Kidney (tissue), 13 donors: ENCODE measurements at regions not wholly inside any gene's neighbourhood (a gene's known extent, or its start where the extent isn't known, plus 50 kb on each side); places are given as distances from the start of the nearest gene placed in this dataset.

Experiments
- DNase-seq, 5 donors: peaks; one replicate each; pipeline ENCODE4 v3.0.0-alpha.2; 2013 to 2020
- FAIRE-seq: peaks from 2 replicates; lab custom pipeline; 2012; peaks lifted over from hg19 to GRCh38; lab: Jason Lieb, UNC
- H3K27ac ChIP-seq, 2 donors: one replicate each; pipeline ENCODE4 v1.7.0; 2013; ENCODE audit warnings: low read depth in 2 of 2, low read length in 2 of 2, inconsistent platforms in 1 of 2
- H3K27me3 ChIP-seq: one replicate; pipeline ENCODE4 v1.7.1; 2013; ENCODE audit warnings: low read length, inconsistent platforms; ENCODE audit not compliant: control insufficient read depth, insufficient read depth
- H3K36me3 ChIP-seq, 3 donors: one replicate each; pipeline versions ENCODE4 v1.7.0 to v1.7.1; 2013; ENCODE audit warnings: low read length in 3 of 3, control low read depth in 1 of 3, inconsistent platforms in 1 of 3; ENCODE audit not compliant: insufficient read depth in 3 of 3, control insufficient read depth in 2 of 3
- H3K4me1 ChIP-seq, 3 donors: one replicate each; pipeline versions ENCODE4 v1.7.0 to v1.7.1; 2013; ENCODE audit warnings: low read length in 3 of 3, inconsistent platforms in 1 of 3, low read depth in 1 of 3; ENCODE audit not compliant: control insufficient read depth in 2 of 3, insufficient read depth in 2 of 3
- H3K4me3 ChIP-seq, 3 donors: one replicate each; pipeline versions ENCODE4 v1.7.0 to v1.8.1; 2013; ENCODE audit warnings: low read length in 3 of 3, control low read depth in 1 of 3, inconsistent platforms in 1 of 3
- H3K9ac ChIP-seq, 3 donors: one replicate each; pipeline versions ENCODE4 v1.7.0 to v1.7.1; 2013; ENCODE audit warnings: low read length in 3 of 3, control low read depth in 1 of 3, inconsistent platforms in 1 of 3
- H3K9me3 ChIP-seq, 3 donors: one replicate each; pipeline versions ENCODE4 v1.7.0 to v1.7.1; 2013; ENCODE audit warnings: low read length in 3 of 3, control low read depth in 1 of 3, inconsistent platforms in 1 of 3; ENCODE audit not compliant: control insufficient read depth in 2 of 3, insufficient read depth in 1 of 3
- intact Hi-C: fragments of 100-400 bp; cut with DNase I; formaldehyde crosslinking; loops from one replicate; pipeline ENCODE4 v1.11.1; 2022
- TF ChIP-seq, protein P1 (sequence below): IDR thresholded peaks from 3 replicates; pipeline ENCODE4 v1.5.1; 2012; ENCODE audit warnings: mild to moderate bottlenecking, moderate library complexity, borderline replicate concordance; ENCODE audit not compliant: insufficient read depth; ENCODE audit errors: extremely low read depth
- donor health status: control.
- donor health status: control.
- donor health status: control.
- donor health status: control.
- donor health status: control.
- donor health status: DM: yes; HTN: yes; CAD: no.
- donor health status: Normal renal cell carcinoma (clear cell type).

- Histone ChIP-seq H3K9me3 (no peaks in the 10 kb centered on the region), H3K27ac (no peak overlapping the region), H3K9ac (no peak overlapping the region), H3K4me1 (peaks cover 0 to 2% (median 0%) of the 10 kb centered on the region in 3 donors), H3K27me3 (no peaks in the 10 kb centered on the region), H3K36me3 (no peaks in the 10 kb centered on the region), H3K4me3 (no peak overlapping the region)
- TF ChIP-seq, protein P1, sequence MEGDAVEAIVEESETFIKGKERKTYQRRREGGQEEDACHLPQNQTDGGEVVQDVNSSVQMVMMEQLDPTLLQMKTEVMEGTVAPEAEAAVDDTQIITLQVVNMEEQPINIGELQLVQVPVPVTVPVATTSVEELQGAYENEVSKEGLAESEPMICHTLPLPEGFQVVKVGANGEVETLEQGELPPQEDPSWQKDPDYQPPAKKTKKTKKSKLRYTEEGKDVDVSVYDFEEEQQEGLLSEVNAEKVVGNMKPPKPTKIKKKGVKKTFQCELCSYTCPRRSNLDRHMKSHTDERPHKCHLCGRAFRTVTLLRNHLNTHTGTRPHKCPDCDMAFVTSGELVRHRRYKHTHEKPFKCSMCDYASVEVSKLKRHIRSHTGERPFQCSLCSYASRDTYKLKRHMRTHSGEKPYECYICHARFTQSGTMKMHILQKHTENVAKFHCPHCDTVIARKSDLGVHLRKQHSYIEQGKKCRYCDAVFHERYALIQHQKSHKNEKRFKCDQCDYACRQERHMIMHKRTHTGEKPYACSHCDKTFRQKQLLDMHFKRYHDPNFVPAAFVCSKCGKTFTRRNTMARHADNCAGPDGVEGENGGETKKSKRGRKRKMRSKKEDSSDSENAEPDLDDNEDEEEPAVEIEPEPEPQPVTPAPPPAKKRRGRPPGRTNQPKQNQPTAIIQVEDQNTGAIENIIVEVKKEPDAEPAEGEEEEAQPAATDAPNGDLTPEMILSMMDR, result no peak
- intact Hi-C loops, result no loop called here
- FAIRE-seq, result no peak
- DNase-seq, result no peak
Observed at GRCh38 chr11:57126766-57127400, 54.9 kb upstream of the LRRC55 start.

GRCh38 chr11:57131080-57131790 lies 50.5 kb upstream of the LRRC55 start:
- H3K27ac ChIP-seq, result no peak overlapping the region
- FAIRE-seq (no peak), DNase-seq (peak in 3 of 5 donors; percentile 27 to 62 (median 46))
- H3K9ac ChIP-seq, result no peak overlapping the region
- intact Hi-C loops, result no loop called here
- H3K36me3 ChIP-seq, result no peaks in the 10 kb centered on the region
- H3K27me3 ChIP-seq, result no peaks in the 10 kb centered on the region
- TF ChIP-seq, protein P1, result peak; percentile 70
- H3K4me3 ChIP-seq, result no peak overlapping the region
- no peaks in the 10 kb centered on the region for H3K9me3 ChIP-seq
- no peaks in the 10 kb centered on the region for H3K4me1 ChIP-seq
